ENCODE measurements at regions not wholly inside any gene's neighbourhood (a gene's known extent, or its start where the extent isn't known, plus 50 kb on each side); places are given as distances from the start of the nearest gene placed in this dataset.

DNA sequence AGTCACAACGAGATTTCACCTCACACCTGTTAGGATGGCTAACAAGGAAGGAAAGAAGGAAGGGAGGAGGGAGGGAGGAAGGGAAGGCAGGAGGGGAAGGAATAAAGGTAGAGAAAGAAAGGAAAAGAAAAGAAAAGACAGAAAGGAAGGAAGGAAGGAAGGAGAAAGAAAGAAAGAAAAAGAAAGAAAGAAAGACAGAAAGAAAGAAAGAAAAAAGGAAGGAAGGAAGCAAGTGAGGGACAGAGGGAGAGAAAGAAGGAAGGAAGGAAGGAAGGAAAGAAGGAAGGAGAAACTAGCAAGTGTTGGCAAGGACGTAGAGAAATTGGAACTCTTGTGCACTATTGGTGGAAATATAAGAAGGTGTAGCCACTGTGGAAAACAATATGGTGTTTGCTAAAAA is 52.2 kb downstream of the CCDC185 start:
- peaks cover 28% of the 10 kb centered on the region for H3K9me3 Mint-ChIP-seq
- H3K36me3 Mint-ChIP-seq (ENCODE audit: low read depth) = no peaks in the 10 kb centered on the region
- H3K4me3 Mint-ChIP-seq = no peak overlapping the region
- no peak overlapping the region for H3K27ac Mint-ChIP-seq
- DNase-seq (ENCODE audit: low spot score) = no peak
- no peaks in the 10 kb centered on the region for H3K4me1 Mint-ChIP-seq (ENCODE audit: low read depth)
- no peaks in the 10 kb centered on the region for H3K27me3 Mint-ChIP-seq (ENCODE audit: low read depth)

DNA sequence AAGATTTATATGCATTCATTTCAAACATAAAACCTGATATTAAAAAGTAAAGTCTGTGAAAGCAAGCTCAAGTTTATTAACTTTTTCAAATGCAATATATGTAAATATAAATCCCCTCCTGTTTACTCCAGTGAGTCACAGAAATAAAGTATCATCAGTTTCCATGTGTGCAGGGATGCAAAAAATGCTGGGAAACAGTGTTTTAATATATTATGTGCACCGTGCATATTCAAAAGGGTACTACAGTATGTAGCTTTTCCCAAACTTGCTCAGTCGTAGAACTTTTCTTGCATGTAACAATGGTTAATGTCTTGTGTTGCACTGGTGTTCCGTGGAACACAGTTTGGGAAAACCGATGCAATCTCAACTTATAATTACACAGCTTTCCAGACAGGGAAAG is 60.7 kb downstream of the CCDC185 start:
- no peaks in the 10 kb centered on the region for H3K9me3 Mint-ChIP-seq
- DNase-seq (ENCODE audit: low spot score) = no peak
- no peak overlapping the region for H3K4me3 Mint-ChIP-seq
- H3K36me3 Mint-ChIP-seq (ENCODE audit: low read depth) = no peaks in the 10 kb centered on the region
- peaks cover 2% of the 10 kb centered on the region for H3K27me3 Mint-ChIP-seq (ENCODE audit: low read depth)
- H3K27ac Mint-ChIP-seq = no peak overlapping the region
- no peaks in the 10 kb centered on the region for H3K4me1 Mint-ChIP-seq (ENCODE audit: low read depth)

DNA sequence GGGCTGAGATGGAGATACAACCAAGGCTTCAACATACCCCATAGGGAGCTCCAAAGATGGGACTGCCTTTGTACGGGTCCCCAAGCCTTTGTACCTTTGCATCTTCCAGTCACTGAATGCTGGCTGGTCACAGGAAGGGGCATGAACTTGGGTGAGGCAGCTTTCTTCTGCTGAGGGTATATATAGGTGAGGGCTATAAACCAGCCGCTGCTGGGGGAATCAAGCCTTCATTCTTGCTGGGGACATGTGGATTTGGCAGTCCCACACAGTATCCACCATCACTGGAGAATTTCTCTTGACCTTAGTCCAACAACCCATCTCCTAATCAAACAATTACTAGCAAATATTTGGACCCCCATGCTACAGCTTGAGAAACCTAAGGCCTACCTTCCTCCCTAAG is 61.7 kb downstream of the CCDC185 start:
- Mint-ChIP-seq H3K4me1 (ENCODE audit: low read depth) (no peaks in the 10 kb centered on the region), H3K4me3 (no peak overlapping the region), H3K36me3 (ENCODE audit: low read depth) (no peaks in the 10 kb centered on the region), H3K27me3 (ENCODE audit: low read depth) (peaks cover 4% of the 10 kb centered on the region), H3K9me3 (no peaks in the 10 kb centered on the region), H3K27ac (no peak overlapping the region)
- DNase-seq (ENCODE audit: low spot score) = no peak

DNA sequence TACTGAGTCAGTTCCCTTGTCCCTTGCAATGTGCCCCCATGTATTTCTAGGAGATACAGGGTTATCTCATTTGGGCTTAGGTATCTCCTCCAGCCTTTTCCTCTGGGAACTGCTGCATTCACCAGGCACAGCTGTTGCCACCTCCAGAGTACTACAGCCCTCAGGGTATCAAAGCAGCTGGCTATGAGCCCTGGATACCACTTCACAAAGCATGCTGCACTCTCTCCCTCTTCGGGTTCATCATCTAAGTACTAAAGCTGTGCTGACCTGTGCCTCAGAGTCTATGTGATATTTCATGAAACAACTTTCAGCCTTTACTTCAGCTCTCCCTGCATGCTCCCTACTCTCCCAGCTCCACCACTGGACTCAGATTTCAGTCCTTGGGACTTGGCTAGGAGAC is 62.3 kb downstream of the CCDC185 start:
- DNase-seq (ENCODE audit: low spot score) = no peak
- Mint-ChIP-seq H3K27ac (no peak overlapping the region), H3K36me3 (ENCODE audit: low read depth) (no peaks in the 10 kb centered on the region), H3K27me3 (ENCODE audit: low read depth) (peaks cover 4% of the 10 kb centered on the region), H3K4me3 (no peak overlapping the region), H3K9me3 (no peaks in the 10 kb centered on the region), H3K4me1 (ENCODE audit: low read depth) (no peaks in the 10 kb centered on the region)

DNA sequence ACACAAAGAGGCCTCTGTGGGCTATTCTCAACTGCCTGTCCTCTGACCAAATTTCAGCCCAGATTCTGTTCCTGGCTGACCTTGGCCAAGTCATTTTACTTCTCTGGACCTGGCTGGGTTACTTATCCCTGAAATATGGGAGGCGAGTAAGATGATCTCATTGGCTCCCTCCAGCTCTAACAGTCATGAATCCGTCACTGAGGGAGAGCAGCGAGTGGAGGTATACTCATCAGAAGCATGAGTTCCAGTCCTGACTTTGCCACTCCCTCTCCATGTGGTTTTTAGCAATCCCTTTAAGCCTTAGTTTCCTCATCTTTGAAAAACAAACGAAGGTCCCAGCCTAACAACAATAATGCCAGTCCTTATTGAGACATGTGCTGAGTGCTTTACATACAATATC is 63.5 kb downstream of the CCDC185 start:
- H3K4me1 Mint-ChIP-seq (ENCODE audit: low read depth) = no peaks in the 10 kb centered on the region
- H3K4me3 Mint-ChIP-seq = no peak overlapping the region
- DNase-seq (ENCODE audit: low spot score) = no peak
- H3K27ac Mint-ChIP-seq = no peak overlapping the region
- no peaks in the 10 kb centered on the region for H3K36me3 Mint-ChIP-seq (ENCODE audit: low read depth)
- peaks cover 4% of the 10 kb centered on the region for H3K27me3 Mint-ChIP-seq (ENCODE audit: low read depth)
- no peaks in the 10 kb centered on the region for H3K9me3 Mint-ChIP-seq

DNA sequence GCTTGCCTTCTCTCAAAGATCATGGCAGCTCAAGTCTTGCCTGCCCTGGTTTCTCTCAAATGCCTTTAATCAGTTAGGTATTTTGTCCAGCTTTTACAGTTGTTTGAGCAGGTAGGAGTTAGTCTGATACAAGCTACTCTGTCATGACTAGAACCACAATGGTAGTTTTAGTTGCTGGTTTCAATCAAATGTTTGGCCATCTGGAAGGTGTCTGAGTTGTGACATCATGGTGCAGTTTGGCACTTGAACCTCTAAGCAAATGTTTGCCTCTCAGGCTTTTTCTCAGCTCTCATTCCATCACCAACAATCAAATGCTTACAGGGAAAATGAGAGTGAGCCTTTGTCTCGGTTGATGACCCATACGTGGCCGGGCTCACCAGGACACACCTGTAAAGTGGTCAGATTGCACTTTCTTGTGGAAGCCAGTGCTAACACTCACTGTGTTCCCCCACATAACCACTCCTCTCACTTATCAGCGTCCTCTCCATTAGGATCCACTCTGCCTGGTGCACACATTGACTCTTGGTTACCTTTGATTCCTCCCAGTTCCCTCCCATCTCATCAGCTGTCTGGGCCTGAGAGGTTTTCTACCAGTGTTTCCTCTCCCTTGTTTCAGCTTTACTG is 67.5 kb downstream of the CCDC185 start:
- H3K9me3 Mint-ChIP-seq = no peaks in the 10 kb centered on the region
- no peak overlapping the region for H3K27ac Mint-ChIP-seq
- no peaks in the 10 kb centered on the region for H3K4me1 Mint-ChIP-seq (ENCODE audit: low read depth)
- no peak for DNase-seq (ENCODE audit: low spot score)
- H3K36me3 Mint-ChIP-seq (ENCODE audit: low read depth) = no peaks in the 10 kb centered on the region
- peaks cover 4% of the 10 kb centered on the region for H3K27me3 Mint-ChIP-seq (ENCODE audit: low read depth)
- no peak overlapping the region for H3K4me3 Mint-ChIP-seq

DNA sequence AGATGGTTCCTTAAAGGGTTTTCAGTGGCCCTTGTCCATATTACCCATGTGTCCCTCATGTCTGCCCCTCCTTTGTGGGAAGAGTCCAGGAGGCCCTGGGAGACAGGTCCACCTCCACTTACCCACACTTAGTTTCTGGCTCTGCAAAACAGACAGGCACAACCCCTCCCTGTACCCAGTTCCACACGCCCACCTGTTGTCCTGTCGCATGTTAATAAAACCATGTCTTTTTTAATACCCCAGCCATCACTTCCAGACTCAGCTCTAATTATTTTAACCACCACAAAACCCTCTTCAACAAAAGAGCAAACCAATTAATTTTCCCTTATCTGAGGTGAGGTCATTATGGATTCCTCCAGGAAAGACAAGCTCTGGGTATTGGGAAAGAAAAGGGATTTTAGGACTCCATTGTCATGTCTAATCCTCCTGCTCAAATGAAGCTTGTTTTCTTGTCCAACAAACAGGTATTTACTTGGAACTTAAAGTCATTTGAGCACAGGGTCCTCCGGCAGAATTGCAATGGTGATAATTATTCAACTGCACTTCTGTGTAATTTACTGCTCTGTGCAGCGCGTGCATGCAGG is 68.9 kb downstream of the CCDC185 start:
- no peak overlapping the region for H3K27ac Mint-ChIP-seq
- no peaks in the 10 kb centered on the region for H3K9me3 Mint-ChIP-seq
- H3K4me1 Mint-ChIP-seq (ENCODE audit: low read depth) = no peaks in the 10 kb centered on the region
- H3K36me3 Mint-ChIP-seq (ENCODE audit: low read depth) = no peaks in the 10 kb centered on the region
- no peak for DNase-seq (ENCODE audit: low spot score)
- no peak overlapping the region for H3K4me3 Mint-ChIP-seq
- peaks cover 4% of the 10 kb centered on the region for H3K27me3 Mint-ChIP-seq (ENCODE audit: low read depth)

DNA sequence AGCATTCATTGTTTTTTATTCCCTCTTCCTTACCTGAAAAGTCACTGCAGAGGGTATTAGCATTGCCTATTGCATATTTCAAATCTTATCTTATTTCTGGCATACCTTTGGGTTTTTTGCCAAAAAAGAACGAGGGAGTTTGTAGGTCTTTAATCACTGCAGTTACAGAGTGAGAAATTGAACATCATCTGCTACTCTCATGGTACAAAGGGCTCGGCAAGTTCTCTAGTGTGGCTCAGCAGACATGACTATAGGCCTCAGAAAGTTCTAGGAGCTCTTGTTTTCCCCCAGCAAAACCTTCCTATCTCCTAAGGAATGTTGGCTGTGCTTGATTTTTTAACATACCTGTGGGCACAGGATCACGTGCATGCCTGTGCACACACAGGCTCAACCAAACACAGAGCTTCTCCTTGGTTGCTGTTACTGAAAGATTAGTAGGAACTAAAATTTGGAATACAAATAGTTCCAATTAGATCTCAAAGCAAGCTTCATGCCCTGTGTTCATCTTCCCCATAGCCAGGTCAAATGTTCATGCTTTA is 69.7 kb downstream of the CCDC185 start:
- no peak for DNase-seq (ENCODE audit: low spot score)
- Mint-ChIP-seq H3K36me3 (ENCODE audit: low read depth) (no peaks in the 10 kb centered on the region), H3K4me3 (no peak overlapping the region), H3K27me3 (ENCODE audit: low read depth) (peaks cover 4% of the 10 kb centered on the region), H3K4me1 (ENCODE audit: low read depth) (no peaks in the 10 kb centered on the region), H3K27ac (no peak overlapping the region), H3K9me3 (no peaks in the 10 kb centered on the region)

DNA sequence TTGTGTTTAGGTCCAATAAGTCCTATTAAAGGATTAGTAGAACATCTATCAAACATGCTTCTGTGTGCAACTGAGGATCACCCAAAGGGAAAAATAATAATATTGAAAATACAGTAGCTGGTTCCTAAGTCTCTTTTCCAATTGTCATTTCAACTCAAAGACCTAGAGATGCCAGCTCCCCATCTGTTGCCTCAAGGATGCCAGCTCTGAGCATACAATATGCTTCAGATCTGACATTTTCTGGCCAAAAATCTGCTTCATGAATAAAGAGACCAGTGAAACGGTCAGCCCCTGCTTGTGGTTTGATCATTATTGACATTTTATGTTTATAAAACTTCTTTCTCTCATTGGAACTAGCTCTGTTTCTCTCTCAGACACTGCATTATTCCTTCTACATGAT is 72.9 kb downstream of the CCDC185 start:
- Mint-ChIP-seq H3K4me3 (no peak overlapping the region), H3K27me3 (ENCODE audit: low read depth) (no peaks in the 10 kb centered on the region), H3K27ac (no peak overlapping the region), H3K9me3 (no peaks in the 10 kb centered on the region), H3K36me3 (ENCODE audit: low read depth) (no peaks in the 10 kb centered on the region), H3K4me1 (ENCODE audit: low read depth) (no peaks in the 10 kb centered on the region)
- no peak for DNase-seq (ENCODE audit: low spot score)

DNA sequence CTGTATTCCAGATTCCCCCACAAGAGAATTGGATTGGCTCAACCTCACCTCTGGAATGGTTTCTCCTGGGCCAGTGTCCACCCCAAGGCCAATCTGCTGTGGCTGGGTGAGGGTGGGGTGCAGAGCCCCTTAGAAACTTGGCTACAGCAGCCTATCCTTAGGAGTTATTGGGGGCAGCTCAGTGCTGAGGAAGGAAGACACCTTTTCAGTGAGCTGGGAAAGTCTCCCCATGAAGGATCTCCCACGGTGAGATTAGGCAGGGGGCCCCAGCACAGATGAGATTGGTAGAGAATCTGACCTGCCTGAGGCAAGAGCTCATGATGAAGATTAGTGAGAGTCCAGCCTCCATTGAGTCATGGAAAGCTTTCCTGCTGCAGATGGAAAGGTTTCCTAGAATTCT is 78.4 kb downstream of the CCDC185 start:
- H3K27ac Mint-ChIP-seq = no peak overlapping the region

DNA sequence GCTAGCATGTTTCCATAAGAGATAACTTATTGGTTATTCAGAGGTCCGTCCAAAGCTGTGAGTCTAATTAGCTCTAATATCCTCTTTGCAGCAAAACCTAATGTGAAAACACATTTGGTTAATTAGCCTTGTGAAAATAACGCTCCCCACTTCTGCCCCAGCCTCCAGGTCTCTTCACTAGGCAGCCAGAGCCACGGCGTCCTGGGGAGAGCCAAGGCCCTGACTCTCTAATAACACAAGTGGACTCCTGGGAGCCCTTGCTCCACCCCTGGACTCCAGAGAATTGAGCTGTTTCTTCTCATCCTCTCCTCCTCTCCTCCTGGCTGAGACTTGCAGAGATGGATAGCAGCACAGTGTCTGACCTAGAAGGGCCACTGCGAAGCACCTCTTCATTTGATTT is 78.8 kb downstream of the CCDC185 start:
- H3K36me3 Mint-ChIP-seq (ENCODE audit: low read depth) = no peaks in the 10 kb centered on the region
- H3K27ac Mint-ChIP-seq = no peak overlapping the region
- no peak for DNase-seq (ENCODE audit: low spot score)
- no peaks in the 10 kb centered on the region for H3K4me1 Mint-ChIP-seq (ENCODE audit: low read depth)
- H3K4me3 Mint-ChIP-seq = no peak overlapping the region
- no peaks in the 10 kb centered on the region for H3K9me3 Mint-ChIP-seq
- H3K27me3 Mint-ChIP-seq (ENCODE audit: low read depth) = peaks cover 13% of the 10 kb centered on the region

More for the DNA sequence above, 78.4 kb downstream of the CCDC185 start:
- Mint-ChIP-seq H3K9me3 (no peaks in the 10 kb centered on the region), H3K4me3 (no peak overlapping the region), H3K36me3 (ENCODE audit: low read depth) (no peaks in the 10 kb centered on the region), H3K27me3 (ENCODE audit: low read depth) (peaks cover 8% of the 10 kb centered on the region), H3K4me1 (ENCODE audit: low read depth) (no peaks in the 10 kb centered on the region)
- DNase-seq (ENCODE audit: low spot score) = no peak

DNA sequence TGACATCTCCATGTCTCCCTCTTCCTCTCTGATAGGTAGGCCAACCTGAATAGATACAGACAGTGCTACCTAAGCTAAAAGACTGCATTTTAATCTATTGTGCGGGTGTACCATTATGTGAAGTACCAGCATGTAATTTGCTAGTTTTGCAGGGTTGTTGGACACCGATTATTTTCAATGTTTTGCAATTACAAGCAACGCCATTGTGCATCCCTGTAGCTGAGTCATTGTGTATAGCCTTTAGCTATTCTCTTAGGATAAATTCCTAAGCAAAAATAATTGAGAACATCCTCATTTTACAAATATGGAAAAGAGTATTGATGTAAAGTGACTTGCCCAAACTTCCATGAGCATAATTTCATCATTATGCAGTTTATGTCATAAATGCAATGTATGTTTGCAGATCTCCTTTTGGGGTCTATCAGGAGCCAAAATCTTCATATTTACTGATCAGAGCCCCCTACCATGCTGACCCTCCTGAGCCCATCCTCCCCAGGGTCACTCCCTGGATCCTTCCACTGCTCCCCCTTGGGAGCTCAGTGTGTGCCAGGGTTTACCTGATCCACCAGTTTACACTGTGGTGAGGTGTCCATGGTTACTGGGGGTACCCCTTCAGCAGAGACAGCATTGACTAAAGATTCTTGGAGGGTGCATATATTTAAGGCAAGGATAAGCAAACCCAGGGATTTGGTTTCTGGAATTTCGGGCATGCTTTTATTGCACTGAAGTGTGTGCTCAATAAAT is 80.6 kb downstream of the CCDC185 start:
- DNase-seq (ENCODE audit: low spot score) = no peak
- Mint-ChIP-seq H3K27me3 (ENCODE audit: low read depth) (peaks cover 26% of the 10 kb centered on the region), H3K9me3 (no peaks in the 10 kb centered on the region), H3K4me1 (ENCODE audit: low read depth) (no peaks in the 10 kb centered on the region), H3K36me3 (ENCODE audit: low read depth) (no peaks in the 10 kb centered on the region), H3K4me3 (no peak overlapping the region), H3K27ac (no peak overlapping the region)

DNA sequence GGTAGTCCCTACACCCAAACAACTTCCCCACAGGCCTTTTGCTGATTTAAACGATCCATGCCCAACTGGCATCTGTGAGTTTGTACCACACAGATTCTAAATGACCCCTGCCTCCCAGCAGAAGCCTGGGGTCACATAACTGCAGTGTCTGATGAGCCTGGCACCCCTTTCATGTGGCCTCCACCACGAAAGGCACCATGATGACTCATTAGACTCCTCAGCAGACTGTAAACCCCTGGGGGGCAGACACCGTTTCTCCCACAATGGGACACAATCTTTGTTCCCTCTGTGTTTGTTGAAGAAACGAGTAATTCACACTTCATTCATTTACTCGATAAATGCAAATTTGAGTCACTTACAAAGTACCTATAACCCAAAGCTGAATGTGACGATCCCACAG is 81.6 kb downstream of the CCDC185 start:
- Mint-ChIP-seq H3K9me3 (no peaks in the 10 kb centered on the region), H3K27me3 (ENCODE audit: low read depth) (peaks cover 26% of the 10 kb centered on the region), H3K4me1 (ENCODE audit: low read depth) (no peaks in the 10 kb centered on the region), H3K4me3 (no peak overlapping the region), H3K36me3 (ENCODE audit: low read depth) (no peaks in the 10 kb centered on the region), H3K27ac (no peak overlapping the region)
- no peak for DNase-seq (ENCODE audit: low spot score)

DNA sequence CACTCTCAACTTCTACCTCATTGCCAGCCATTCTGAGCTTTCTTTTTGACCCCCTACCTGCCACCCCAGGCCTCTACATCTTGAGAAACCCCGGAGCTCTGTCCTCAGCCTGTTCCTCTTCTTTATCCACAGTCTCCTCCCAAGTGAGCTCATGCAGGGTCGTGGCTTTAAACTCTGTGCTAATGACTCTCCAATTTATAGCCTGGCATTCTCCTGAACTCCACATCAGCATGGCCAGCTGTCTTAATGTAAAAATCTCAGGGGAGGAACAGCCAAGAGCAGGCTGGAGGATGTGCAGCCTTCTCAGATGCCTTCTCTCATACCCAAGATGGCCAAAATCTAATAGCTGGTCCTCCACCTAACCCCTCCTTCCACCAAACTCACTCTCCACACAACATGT is 84.2 kb downstream of the CCDC185 start:
- Mint-ChIP-seq H3K27me3 (ENCODE audit: low read depth) (peaks cover 33% of the 10 kb centered on the region), H3K4me1 (ENCODE audit: low read depth) (peaks cover 2% of the 10 kb centered on the region), H3K4me3 (no peak overlapping the region), H3K9me3 (no peaks in the 10 kb centered on the region), H3K36me3 (ENCODE audit: low read depth) (no peaks in the 10 kb centered on the region), H3K27ac (no peak overlapping the region)
- DNase-seq (ENCODE audit: low spot score) = no peak

All from T-helper 2 cell treated with Interferon-gamma antibody and Interleukin-4, amounts not matched to agents 5 μg/mL and 100 μg/mL, for 36 hours (primary cell).